ENCODE measurements at regions not wholly inside any gene's neighbourhood (a gene's known extent, or its start where the extent isn't known, plus 50 kb on each side); places are given as distances from the start of the nearest gene placed in this dataset.
A peak's percentile ranks its signal among the peaks of the same experiment; 100 is the strongest.

DNA sequence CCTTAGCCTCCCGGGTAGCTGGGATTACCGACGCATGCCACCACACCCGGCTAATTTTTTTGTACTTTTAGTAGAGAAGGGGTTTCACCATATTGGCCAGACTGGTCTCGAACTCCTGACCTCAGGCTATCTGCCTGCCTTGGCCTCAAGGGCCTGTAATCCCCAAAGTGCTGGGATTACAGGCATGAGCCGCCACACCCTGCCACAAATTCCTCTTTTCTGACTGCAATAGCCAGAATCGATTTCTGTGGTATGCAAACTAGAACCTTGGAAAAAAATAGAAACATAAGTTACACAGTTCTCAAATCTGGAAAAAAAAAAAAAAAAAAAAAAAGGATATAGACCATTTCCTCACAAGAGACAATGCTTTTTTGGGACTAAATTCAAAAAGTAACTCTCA is 184.6 kb upstream of the EGLN3 start:
- H2BK5ac ChIP-seq (ENCODE audit: low read depth, low read length, poor library complexity, severe bottlenecking), result no peak overlapping the region

GRCh38 chr14:34134484-34134883 is 183.6 kb upstream of the EGLN3 start:
- Histone ChIP-seq H3K14ac (ENCODE audit: low read length in 2 of 2) (no peak overlapping the region), H3K4me2 (ENCODE audit: low read length, poor library complexity, severe bottlenecking) (no peak overlapping the region), H3K18ac (ENCODE audit: low read depth in 1 of 2, low read length in 2 of 2) (no peak overlapping the region), H2BK120ac (ENCODE audit: low read depth, low read length) (no peak overlapping the region), H3K4me3 (ENCODE audit: insufficient read depth in 1 of 2, low read depth in 1 of 2, low read length in 2 of 2) (no peak overlapping the region), H2BK15ac (ENCODE audit: low read depth, poor library complexity, severe bottlenecking) (no peak overlapping the region), H4K91ac (ENCODE audit: low read length) (no peak overlapping the region), H3K27ac (ENCODE audit: low read length, poor library complexity, severe bottlenecking) (no peak overlapping the region), H3K9me3 (ENCODE audit: control insufficient read depth, low read length) (no peaks in the 10 kb centered on the region), H3K27me3 (ENCODE audit: control insufficient read depth in 1 of 2, insufficient read depth in 1 of 2, low read length in 2 of 2) (peaks cover 5 to 9% of the 10 kb centered on the region in 2 experiments), H3K36me3 (ENCODE audit: control insufficient read depth in 1 of 2, insufficient read depth in 2 of 2, low read depth in 1 of 2, low read length in 2 of 2) (no peaks in the 10 kb centered on the region), H2AFZ (ENCODE audit: low read depth, low read length) (no peak overlapping the region), H2BK12ac (ENCODE audit: low read length in 2 of 2) (no peak overlapping the region), H2AK5ac (ENCODE audit: low read length, severe bottlenecking) (no peak overlapping the region), H3K23ac (ENCODE audit: low read length in 2 of 2) (no peak overlapping the region), H3K9ac (ENCODE audit: low read length) (no peak overlapping the region), H3K79me1 (replicated peaks; ENCODE audit: low read length, poor library complexity, severe bottlenecking) (no peaks in the 10 kb centered on the region), H4K8ac (ENCODE audit: low read length) (no peak overlapping the region), H3K4ac (ENCODE audit: low read depth in 1 of 2, low read length in 2 of 2) (no peak overlapping the region), H2BK5ac (ENCODE audit: low read depth, low read length, poor library complexity, severe bottlenecking) (no peak overlapping the region), H3K4me1 (ENCODE audit: control insufficient read depth, insufficient read depth, low read depth, low read length) (no peaks in the 10 kb centered on the region)
- no peak for DNase-seq
- WGBS, result 97% methylated on average over 2 of the region's 3 CpGs

More for the DNA sequence above, 184.6 kb upstream of the EGLN3 start:
- H3K9me3 ChIP-seq (ENCODE audit: control insufficient read depth, low read length), result no peaks in the 10 kb centered on the region
- 98% methylated on average over 5 of the region's 7 CpGs for WGBS
- no peak overlapping the region for H2BK15ac ChIP-seq (ENCODE audit: low read depth, poor library complexity, severe bottlenecking)
- H3K27me3 ChIP-seq (ENCODE audit: control insufficient read depth in 1 of 2, insufficient read depth in 1 of 2, low read length in 2 of 2), result peaks cover 5 to 7% of the 10 kb centered on the region in 2 experiments
- no peak overlapping the region for H3K14ac ChIP-seq (ENCODE audit: low read length in 2 of 2)
- H4K91ac ChIP-seq (ENCODE audit: low read length), result no peak overlapping the region
- H3K36me3 ChIP-seq (ENCODE audit: control insufficient read depth in 1 of 2, insufficient read depth in 2 of 2, low read depth in 1 of 2, low read length in 2 of 2), result no peaks in the 10 kb centered on the region
- H2BK12ac ChIP-seq (ENCODE audit: low read length in 2 of 2), result no peak overlapping the region
- H3K9ac ChIP-seq (ENCODE audit: low read length), result no peak overlapping the region
- no peak overlapping the region for H2AFZ ChIP-seq (ENCODE audit: low read depth, low read length)
- no peak overlapping the region for H3K27ac ChIP-seq (ENCODE audit: low read length, poor library complexity, severe bottlenecking)
- H2AK5ac ChIP-seq (ENCODE audit: low read length, severe bottlenecking), result no peak overlapping the region
- H3K18ac ChIP-seq (ENCODE audit: low read depth in 1 of 2, low read length in 2 of 2), result no peak overlapping the region
- no peaks in the 10 kb centered on the region for H3K4me1 ChIP-seq (ENCODE audit: control insufficient read depth, insufficient read depth, low read depth, low read length)
- H3K79me1 ChIP-seq (replicated peaks; ENCODE audit: low read length, poor library complexity, severe bottlenecking), result no peaks in the 10 kb centered on the region
- no peak overlapping the region for H3K4me3 ChIP-seq (ENCODE audit: insufficient read depth in 1 of 2, low read depth in 1 of 2, low read length in 2 of 2)
- no peak overlapping the region for H3K23ac ChIP-seq (ENCODE audit: low read length in 2 of 2)
- no peak overlapping the region for H4K8ac ChIP-seq (ENCODE audit: low read length)
- H2BK120ac ChIP-seq (ENCODE audit: low read depth, low read length), result no peak overlapping the region
- DNase-seq, result no peak
- no peak overlapping the region for H3K4me2 ChIP-seq (ENCODE audit: low read length, poor library complexity, severe bottlenecking)
- H3K4ac ChIP-seq (ENCODE audit: low read depth in 1 of 2, low read length in 2 of 2), result no peak overlapping the region

- H2BK12ac ChIP-seq (ENCODE audit: low read length in 2 of 2), result peak overlapping the region in 1 of 2 experiments; percentile 26
- no peak overlapping the region for H2BK120ac ChIP-seq (ENCODE audit: low read depth, low read length)
- no peak overlapping the region for H2BK5ac ChIP-seq (ENCODE audit: low read depth, low read length, poor library complexity, severe bottlenecking)
These were observed 179.2 kb upstream of the EGLN3 start for GRCh38 chr14:34129927-34130552.

DNA sequence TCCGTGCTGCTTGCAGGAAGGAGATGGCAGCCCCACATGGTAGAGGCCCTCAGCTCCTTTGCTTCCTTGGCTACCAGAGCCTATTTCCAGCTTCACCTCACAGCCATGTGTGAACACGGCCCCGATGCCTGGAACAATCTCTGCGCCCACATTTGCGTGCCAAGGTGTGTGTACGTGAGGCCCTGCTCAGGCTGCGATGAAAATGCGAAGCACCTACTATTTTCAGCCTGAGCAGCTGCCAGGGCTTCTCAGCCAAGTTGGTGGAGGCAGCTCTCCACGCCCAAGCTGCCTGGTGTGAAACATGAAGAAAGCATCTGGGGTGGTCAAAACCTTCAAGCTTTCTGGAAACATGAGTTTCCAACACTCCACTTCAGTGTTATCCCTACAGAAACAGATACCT is 177.8 kb upstream of the EGLN3 start:
- Histone ChIP-seq H2AFZ (ENCODE audit: low read depth, low read length) (no peak overlapping the region), H3K36me3 (ENCODE audit: control insufficient read depth in 1 of 2, insufficient read depth in 2 of 2, low read depth in 1 of 2, low read length in 2 of 2) (no peaks in the 10 kb centered on the region), H3K4me2 (ENCODE audit: low read length, poor library complexity, severe bottlenecking) (no peak overlapping the region), H3K4ac (ENCODE audit: low read depth in 1 of 2, low read length in 2 of 2) (no peak overlapping the region), H3K18ac (ENCODE audit: low read depth in 1 of 2, low read length in 2 of 2) (no peak overlapping the region), H3K23ac (ENCODE audit: low read length in 2 of 2) (no peak overlapping the region), H2BK15ac (ENCODE audit: low read depth, poor library complexity, severe bottlenecking) (no peak overlapping the region), H4K91ac (ENCODE audit: low read length) (no peak overlapping the region), H2BK5ac (ENCODE audit: low read depth, low read length, poor library complexity, severe bottlenecking) (no peak overlapping the region), H4K8ac (ENCODE audit: low read length) (no peak overlapping the region), H3K4me1 (ENCODE audit: control insufficient read depth, insufficient read depth, low read depth, low read length) (no peaks in the 10 kb centered on the region), H2AK5ac (ENCODE audit: low read length, severe bottlenecking) (no peak overlapping the region), H3K14ac (ENCODE audit: low read length in 2 of 2) (no peak overlapping the region), H3K27me3 (ENCODE audit: control insufficient read depth in 1 of 2, insufficient read depth in 1 of 2, low read length in 2 of 2) (peaks cover 4 to 19% of the 10 kb centered on the region in 2 experiments), H3K4me3 (ENCODE audit: insufficient read depth in 1 of 2, low read depth in 1 of 2, low read length in 2 of 2) (no peak overlapping the region), H2BK120ac (ENCODE audit: low read depth, low read length) (no peak overlapping the region), H3K79me1 (replicated peaks; ENCODE audit: low read length, poor library complexity, severe bottlenecking) (no peaks in the 10 kb centered on the region), H2BK12ac (ENCODE audit: low read length in 2 of 2) (no peak overlapping the region), H3K27ac (ENCODE audit: low read length, poor library complexity, severe bottlenecking) (no peak overlapping the region), H3K9ac (ENCODE audit: low read length) (no peak overlapping the region), H3K9me3 (ENCODE audit: control insufficient read depth, low read length) (no peaks in the 10 kb centered on the region)
- 88% methylated on average over 9 of the region's 9 CpGs for WGBS
- DNase-seq, result no peak

More at GRCh38 chr14:34129927-34130552, 179.2 kb upstream of the EGLN3 start:
- H3K9me3 ChIP-seq (ENCODE audit: control insufficient read depth, low read length), result no peaks in the 10 kb centered on the region
- H3K4me3 ChIP-seq (ENCODE audit: insufficient read depth in 1 of 2, low read depth in 1 of 2, low read length in 2 of 2), result no peak overlapping the region
- H3K23ac ChIP-seq (ENCODE audit: low read length in 2 of 2), result no peak overlapping the region
- 87% methylated on average over 7 of the region's 7 CpGs for WGBS
- DNase-seq, result no peak
- H2BK15ac ChIP-seq (ENCODE audit: low read depth, poor library complexity, severe bottlenecking), result no peak overlapping the region
- no peak overlapping the region for H3K27ac ChIP-seq (ENCODE audit: low read length, poor library complexity, severe bottlenecking)
- no peak overlapping the region for H4K8ac ChIP-seq (ENCODE audit: low read length)
- no peak overlapping the region for H3K4ac ChIP-seq (ENCODE audit: low read depth in 1 of 2, low read length in 2 of 2)
- H3K4me1 ChIP-seq (ENCODE audit: control insufficient read depth, insufficient read depth, low read depth, low read length), result no peaks in the 10 kb centered on the region
- H2AK5ac ChIP-seq (ENCODE audit: low read length, severe bottlenecking), result no peak overlapping the region
- H3K79me1 ChIP-seq (replicated peaks; ENCODE audit: low read length, poor library complexity, severe bottlenecking), result no peaks in the 10 kb centered on the region
- no peak overlapping the region for H3K14ac ChIP-seq (ENCODE audit: low read length in 2 of 2)
- no peak overlapping the region for H3K4me2 ChIP-seq (ENCODE audit: low read length, poor library complexity, severe bottlenecking)
- no peak overlapping the region for H2AFZ ChIP-seq (ENCODE audit: low read depth, low read length)
- H3K27me3 ChIP-seq (ENCODE audit: control insufficient read depth in 1 of 2, insufficient read depth in 1 of 2, low read length in 2 of 2), result peaks cover 4 to 11% of the 10 kb centered on the region in 2 experiments
- no peak overlapping the region for H3K18ac ChIP-seq (ENCODE audit: low read depth in 1 of 2, low read length in 2 of 2)
- no peak overlapping the region for H4K91ac ChIP-seq (ENCODE audit: low read length)
- no peak overlapping the region for H3K9ac ChIP-seq (ENCODE audit: low read length)
- no peaks in the 10 kb centered on the region for H3K36me3 ChIP-seq (ENCODE audit: control insufficient read depth in 1 of 2, insufficient read depth in 2 of 2, low read depth in 1 of 2, low read length in 2 of 2)

Data from mesenchymal stem cell (in vitro differentiated cells and primary cell).